Lung (tissue), 11 donors: ENCODE measurements at regions not wholly inside any gene's neighbourhood (a gene's known extent, or its start where the extent isn't known, plus 50 kb on each side); places are given as distances from the start of the nearest gene placed in this dataset.

Experiments
- ATAC-seq: fragments of 200-7000 bp; cut with Tn5 transposase; one replicate; pipeline ENCODE4 v1.9.1; 2020; ENCODE audit warnings: moderate number of reproducible peaks; ENCODE audit not compliant: insufficient read depth, low FRiP score
- DNase-seq, 3 donors: peaks; one replicate each; pipeline ENCODE4 v3.0.0-alpha.2; 2013 to 2017
- H3K27ac ChIP-seq, 2 donors: one replicate each; pipeline ENCODE4 v1.5.1; 2013; ENCODE audit warnings: mild to moderate bottlenecking in 2 of 2, moderate library complexity in 2 of 2, control low read depth in 1 of 2, inconsistent platforms in 1 of 2, low read depth in 1 of 2, low read length in 1 of 2
- H3K27me3 ChIP-seq, 3 donors: one replicate each; pipeline ENCODE4 v1.5.1; 2013; ENCODE audit warnings: low read length in 2 of 3; ENCODE audit not compliant: control insufficient read depth in 3 of 3, insufficient read depth in 3 of 3
- H3K36me3 ChIP-seq, 4 donors: one replicate each; pipeline ENCODE4 v1.5.1; 2013; ENCODE audit warnings: low read length in 4 of 4, mild to moderate bottlenecking in 1 of 4, moderate library complexity in 1 of 4; ENCODE audit not compliant: control insufficient read depth in 4 of 4, insufficient read depth in 4 of 4
- H3K4me1 ChIP-seq, 5 donors: one replicate each; pipeline ENCODE4 v1.5.1; 2013; ENCODE audit warnings: low read length in 5 of 5, mild to moderate bottlenecking in 2 of 5, moderate library complexity in 1 of 5; ENCODE audit not compliant: control insufficient read depth in 5 of 5, insufficient read depth in 5 of 5
- H3K4me3 ChIP-seq: one replicate; pipeline ENCODE4 v1.5.1; 2013; ENCODE audit warnings: mild to moderate bottlenecking, control low read depth, moderate library complexity
- H3K9ac ChIP-seq, 2 donors: one replicate each; pipeline ENCODE4 v1.5.1; 2013; ENCODE audit warnings: low read length in 2 of 2, control low read depth in 1 of 2; ENCODE audit not compliant: insufficient read depth in 1 of 2
- H3K9me3 ChIP-seq, 4 donors: one replicate each; pipeline ENCODE4 v1.5.1; 2013; ENCODE audit warnings: low read length in 3 of 4, mild to moderate bottlenecking in 1 of 4, moderate library complexity in 1 of 4; ENCODE audit not compliant: control insufficient read depth in 4 of 4, insufficient read depth in 3 of 4
- CTCF ChIP-seq: IDR thresholded peaks from 2 replicates; pipeline ENCODE4 v1.5.1; 2012; ENCODE audit warnings: mild to moderate bottlenecking; ENCODE audit errors: control extremely low read depth, extremely low read depth
- WGBS, 2 donors: extraction: QIAGEN DNeasy Blood & Tissue Kit; methylation state at CpG; one replicate each; pipeline ENCODE4 v1.1.7; 2013; 5-methylcytosine and 5-hydroxymethylcytosine counted together
- donor health status: control.
- donor health status: control.
- donor health status: Bipolar disorder and iron deficiency.
- donor health status: healthy.
- donor health status: DM: yes; HTN: yes; CAD: no.

GRCh38 chr16:17560548-17560947, 89.8 kb upstream of the XYLT1 start:
- H3K4me3 ChIP-seq: no peak overlapping the region
- no peaks in the 10 kb centered on the region for H3K27me3 ChIP-seq
- H3K27ac ChIP-seq: no peak overlapping the region
- H3K9ac ChIP-seq: no peak overlapping the region
- peaks cover 0 to 1% (median 0%) of the 10 kb centered on the region in 4 donors for H3K9me3 ChIP-seq
- no peaks in the 10 kb centered on the region for H3K4me1 ChIP-seq
- 66 to 79% methylated on average over 3 of the region's 3 CpGs for WGBS, 2 donors
- no peak for DNase-seq
- ATAC-seq: no peak
- H3K36me3 ChIP-seq: no peaks in the 10 kb centered on the region
- no peak for TF ChIP-seq CTCF

- no peak for TF ChIP-seq CTCF
- Histone ChIP-seq H3K27me3 (no peaks in the 10 kb centered on the region), H3K4me3 (no peak overlapping the region), H3K9ac (no peak overlapping the region), H3K4me1 (no peaks in the 10 kb centered on the region), H3K27ac (no peak overlapping the region), H3K36me3 (no peaks in the 10 kb centered on the region), H3K9me3 (peaks cover 0 to 2% (median 0%) of the 10 kb centered on the region in 4 donors)
- 78 to 86% methylated on average over 6 of the region's 6 CpGs for WGBS, 2 donors
- no peak for DNase-seq
- ATAC-seq: no peak
These were observed 88.6 kb upstream of the XYLT1 start for GRCh38 chr16:17559394-17559793.

- no peak overlapping the region for H3K27ac ChIP-seq
- no peak for TF ChIP-seq CTCF
- 53 to 61% methylated on average over 5 of the region's 5 CpGs for WGBS, 2 donors
- ATAC-seq: no peak
- peaks cover 0 to 2% (median 0%) of the 10 kb centered on the region in 4 donors for H3K9me3 ChIP-seq
- DNase-seq: no peak
- H3K27me3 ChIP-seq: peaks cover 0 to 3% (median 0%) of the 10 kb centered on the region in 3 donors
- no peak overlapping the region for H3K4me3 ChIP-seq
- no peak overlapping the region for H3K9ac ChIP-seq
- H3K4me1 ChIP-seq: no peaks in the 10 kb centered on the region
- no peaks in the 10 kb centered on the region for H3K36me3 ChIP-seq
These were observed 87.2 kb upstream of the XYLT1 start for GRCh38 chr16:17557949-17558348.

GRCh38 chr16:17557480-17557879, 86.7 kb upstream of the XYLT1 start:
- Histone ChIP-seq H3K36me3 (no peaks in the 10 kb centered on the region), H3K27ac (no peak overlapping the region), H3K4me1 (no peaks in the 10 kb centered on the region), H3K27me3 (peaks cover 0 to 3% (median 0%) of the 10 kb centered on the region in 3 donors), H3K9me3 (peaks cover 0 to 2% (median 0%) of the 10 kb centered on the region in 4 donors), H3K9ac (no peak overlapping the region), H3K4me3 (no peak overlapping the region)
- no peak for ATAC-seq
- WGBS, 2 donors: 91 to 95% methylated on average over 10 of the region's 10 CpGs
- DNase-seq: no peak
- TF ChIP-seq CTCF: no peak
